Colonic mucosa (tissue), 4 donors: ENCODE measurements at regions not wholly inside any gene's neighbourhood (a gene's known extent, or its start where the extent isn't known, plus 50 kb on each side); places are given as distances from the start of the nearest gene placed in this dataset.

ENCODE experiments used
- DNase-seq: peaks from one replicate; pipeline ENCODE4 v3.0.0-alpha.2; 2020
- H3K27ac ChIP-seq: fragments of 200-600 bp; one replicate; pipeline ENCODE4 v1.8.0; 2021
- H3K27me3 ChIP-seq: fragments of 200-600 bp; one replicate; pipeline ENCODE4 v1.8.0; 2021
- H3K36me3 ChIP-seq: fragments of 200-600 bp; one replicate; pipeline ENCODE4 v1.8.0; 2021
- H3K4me1 ChIP-seq: fragments of 200-600 bp; one replicate; pipeline ENCODE4 v1.8.0; 2021; ENCODE audit warnings: mild to moderate bottlenecking
- H3K4me3 ChIP-seq: fragments of 200-600 bp; one replicate; pipeline ENCODE4 v1.8.0; 2021
- H3K9ac ChIP-seq, 2 donors: one replicate each; pipeline ENCODE4 v1.7.0; 2013; ENCODE audit warnings: control low read depth in 2 of 2, low read depth in 2 of 2, low read length in 2 of 2
- H3K9me3 ChIP-seq: fragments of 200-600 bp; one replicate; pipeline ENCODE4 v1.8.0; 2021
- intact Hi-C: fragments of 100-400 bp; cut with DNase I; formaldehyde crosslinking; loops from one replicate; pipeline ENCODE4 v1.14.1; 2022
- TF ChIP-seq, protein P1 (sequence below): fragments of 200-600 bp; IDR thresholded peaks from one replicate; pipeline ENCODE4 v1.8.0; 2022; ENCODE audit warnings: antibody characterized with exemption, mild to moderate bottlenecking
- donor health status: healthy.
- donor health status: DM: no; HTN: no; CAD: no.
- donor health status: DM: no; HTN: no; CAD: no.

DNA sequence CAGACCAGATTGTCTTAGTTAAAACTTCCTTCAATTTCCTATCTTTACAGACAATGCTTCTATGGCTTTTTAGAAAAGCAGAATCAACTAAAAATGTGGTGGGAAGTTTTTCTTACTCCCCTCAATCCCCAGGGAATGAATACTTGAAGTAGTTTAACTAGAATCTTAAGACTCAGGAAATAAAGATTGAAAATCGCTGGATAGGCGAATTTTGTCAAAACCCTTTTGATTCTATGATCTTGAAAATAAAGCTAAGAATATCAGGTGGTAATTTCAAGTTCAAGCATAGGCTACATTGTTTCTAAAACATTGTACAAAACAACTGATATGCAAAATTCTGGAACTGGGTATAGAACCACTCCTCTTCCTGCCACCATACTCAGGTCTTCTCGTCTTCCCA is 276.5 kb upstream of the GK2 start:
- Histone ChIP-seq H3K9me3 (no peaks in the 10 kb centered on the region), H3K36me3 (no peaks in the 10 kb centered on the region), H3K9ac (no peak overlapping the region), H3K27ac (no peak overlapping the region), H3K4me3 (no peak overlapping the region), H3K4me1 (no peaks in the 10 kb centered on the region), H3K27me3 (no peaks in the 10 kb centered on the region)
- DNase-seq = no peak
- intact Hi-C loops = no loop called here
- TF ChIP-seq, protein P1, sequence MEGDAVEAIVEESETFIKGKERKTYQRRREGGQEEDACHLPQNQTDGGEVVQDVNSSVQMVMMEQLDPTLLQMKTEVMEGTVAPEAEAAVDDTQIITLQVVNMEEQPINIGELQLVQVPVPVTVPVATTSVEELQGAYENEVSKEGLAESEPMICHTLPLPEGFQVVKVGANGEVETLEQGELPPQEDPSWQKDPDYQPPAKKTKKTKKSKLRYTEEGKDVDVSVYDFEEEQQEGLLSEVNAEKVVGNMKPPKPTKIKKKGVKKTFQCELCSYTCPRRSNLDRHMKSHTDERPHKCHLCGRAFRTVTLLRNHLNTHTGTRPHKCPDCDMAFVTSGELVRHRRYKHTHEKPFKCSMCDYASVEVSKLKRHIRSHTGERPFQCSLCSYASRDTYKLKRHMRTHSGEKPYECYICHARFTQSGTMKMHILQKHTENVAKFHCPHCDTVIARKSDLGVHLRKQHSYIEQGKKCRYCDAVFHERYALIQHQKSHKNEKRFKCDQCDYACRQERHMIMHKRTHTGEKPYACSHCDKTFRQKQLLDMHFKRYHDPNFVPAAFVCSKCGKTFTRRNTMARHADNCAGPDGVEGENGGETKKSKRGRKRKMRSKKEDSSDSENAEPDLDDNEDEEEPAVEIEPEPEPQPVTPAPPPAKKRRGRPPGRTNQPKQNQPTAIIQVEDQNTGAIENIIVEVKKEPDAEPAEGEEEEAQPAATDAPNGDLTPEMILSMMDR = no peak

DNA sequence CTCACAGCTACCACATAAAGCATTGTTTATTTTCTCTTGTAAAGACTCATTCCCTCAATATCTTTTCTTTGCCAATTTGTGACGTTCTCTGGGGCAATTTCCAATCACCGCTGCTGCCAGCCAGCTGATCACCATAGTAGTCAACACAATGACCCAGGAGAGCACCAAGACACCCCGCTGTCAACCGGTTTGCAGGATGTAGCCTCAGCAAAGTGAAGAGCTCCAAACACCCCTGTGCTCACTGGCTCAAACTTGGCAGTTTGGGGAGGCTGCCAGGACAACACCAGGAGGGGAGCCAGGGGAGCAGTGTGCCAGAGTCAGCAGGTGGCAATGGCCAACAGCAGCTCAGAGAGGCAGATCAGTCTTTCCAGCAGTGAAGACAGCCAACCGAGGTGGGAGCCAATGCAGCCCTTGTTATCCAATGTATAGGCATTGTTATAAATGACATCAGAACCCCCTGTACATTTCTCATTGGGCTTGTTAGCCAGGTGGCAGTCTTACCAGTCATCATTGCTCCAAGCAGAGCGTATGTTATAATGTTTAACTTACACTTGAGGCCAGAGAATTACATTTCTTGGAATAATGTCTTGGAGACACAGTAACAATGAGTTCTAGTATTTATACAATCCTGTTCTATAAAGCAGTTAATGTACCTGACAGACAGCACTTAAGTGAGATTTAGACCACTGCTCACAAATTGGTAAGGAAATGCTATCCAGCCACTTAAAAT is 274.9 kb upstream of the GK2 start:
- Histone ChIP-seq H3K9ac (no peak overlapping the region), H3K9me3 (no peaks in the 10 kb centered on the region), H3K4me3 (no peak overlapping the region), H3K36me3 (no peaks in the 10 kb centered on the region), H3K27me3 (no peaks in the 10 kb centered on the region), H3K27ac (no peak overlapping the region), H3K4me1 (no peaks in the 10 kb centered on the region)
- TF ChIP-seq, protein P1 = no peak
- intact Hi-C loops = no loop called here
- no peak for DNase-seq

DNA sequence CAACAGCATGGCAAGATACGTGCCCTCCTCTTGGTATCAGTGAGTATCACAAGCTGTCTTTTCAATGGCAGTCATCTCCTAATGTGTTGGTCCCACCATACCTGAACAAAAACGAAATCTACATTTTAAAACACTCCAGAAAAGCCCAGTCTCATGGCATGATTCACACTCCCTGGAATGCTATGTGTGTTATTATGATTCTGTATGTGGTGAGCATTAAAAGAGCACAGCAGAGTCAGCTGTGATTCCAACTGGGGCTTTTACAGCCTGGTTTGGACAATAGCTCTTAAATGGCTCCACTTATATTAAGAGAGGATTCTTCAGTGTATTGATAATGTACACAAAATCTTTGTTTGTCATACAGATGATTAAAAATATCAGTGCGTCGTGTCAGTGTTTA is 274.1 kb upstream of the GK2 start:
- Histone ChIP-seq H3K4me1 (no peaks in the 10 kb centered on the region), H3K36me3 (no peaks in the 10 kb centered on the region), H3K27ac (no peak overlapping the region), H3K9ac (no peak overlapping the region), H3K9me3 (no peaks in the 10 kb centered on the region), H3K4me3 (no peak overlapping the region), H3K27me3 (no peaks in the 10 kb centered on the region)
- TF ChIP-seq, protein P1 = no peak
- no peak for DNase-seq
- intact Hi-C loops = no loop called here

DNA sequence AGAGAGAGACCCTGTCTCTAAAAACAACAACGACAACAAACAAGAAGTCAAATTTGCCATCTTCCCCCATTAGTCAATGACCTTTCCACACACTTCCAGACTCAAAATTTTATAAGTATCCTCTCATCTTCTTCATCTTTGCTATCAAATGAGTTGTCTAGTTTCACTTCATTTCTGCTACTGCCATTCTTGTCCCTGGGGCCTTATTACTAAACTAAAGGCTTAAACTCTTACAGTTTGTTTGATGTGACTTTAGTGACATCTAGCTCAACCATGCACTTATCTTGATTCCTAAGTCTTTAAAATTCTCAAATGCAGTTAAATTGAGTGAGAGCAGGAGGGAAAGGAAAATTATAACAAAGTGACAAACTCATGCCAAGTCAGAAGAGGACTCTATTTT is 271.8 kb upstream of the GK2 start:
- H3K27me3 ChIP-seq = no peaks in the 10 kb centered on the region
- no peaks in the 10 kb centered on the region for H3K9me3 ChIP-seq
- no peaks in the 10 kb centered on the region for H3K4me1 ChIP-seq
- intact Hi-C loops = no loop called here
- no peak for DNase-seq
- TF ChIP-seq, protein P1 = no peak
- H3K27ac ChIP-seq = no peak overlapping the region
- no peak overlapping the region for H3K4me3 ChIP-seq
- H3K36me3 ChIP-seq = no peaks in the 10 kb centered on the region
- no peak overlapping the region for H3K9ac ChIP-seq

DNA sequence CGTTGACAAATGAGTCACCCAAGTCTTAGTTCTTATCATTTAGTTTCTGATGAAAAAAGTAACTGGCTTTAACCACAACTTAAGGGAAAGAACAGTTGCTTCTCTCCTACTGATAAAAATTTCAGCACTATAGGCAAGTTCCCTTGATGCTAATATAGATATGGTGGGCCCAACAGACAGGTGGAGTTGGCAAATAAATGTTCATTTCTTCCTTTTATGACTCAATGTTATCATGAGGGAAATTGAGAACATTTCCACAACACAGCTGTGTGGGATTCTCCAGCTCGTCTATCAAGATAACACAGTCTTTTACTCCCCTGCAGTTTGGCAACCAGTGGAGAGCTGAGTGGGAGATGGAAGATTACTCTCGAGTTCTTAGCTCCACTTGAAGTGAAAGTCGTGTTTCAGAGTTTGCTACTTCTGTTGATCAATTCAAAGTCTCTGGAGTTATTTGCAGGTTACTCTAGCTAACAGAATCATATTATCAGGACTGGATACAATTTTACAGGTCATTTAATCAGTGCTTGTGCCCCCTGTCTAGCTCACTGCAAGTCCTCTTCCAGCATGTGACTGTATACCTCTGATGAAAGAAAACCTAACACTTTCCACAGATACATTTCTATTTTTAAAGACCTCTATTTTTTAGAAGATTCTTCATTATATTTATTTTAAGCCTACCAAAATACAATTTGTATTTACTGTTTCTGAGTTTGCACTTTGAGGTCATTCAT is 270.6 kb upstream of the GK2 start:
- H3K4me3 ChIP-seq = no peak overlapping the region
- intact Hi-C loops = no loop called here
- TF ChIP-seq, protein P1 = no peak
- no peak overlapping the region for H3K27ac ChIP-seq
- H3K9ac ChIP-seq = no peak overlapping the region
- H3K36me3 ChIP-seq = no peaks in the 10 kb centered on the region
- H3K4me1 ChIP-seq = no peaks in the 10 kb centered on the region
- DNase-seq = no peak
- no peaks in the 10 kb centered on the region for H3K27me3 ChIP-seq
- H3K9me3 ChIP-seq = no peaks in the 10 kb centered on the region
